Neural crest cell (in vitro differentiated cells): ENCODE measurements at regions not wholly inside any gene's neighbourhood (a gene's known extent, or its start where the extent isn't known, plus 50 kb on each side); places are given as distances from the start of the nearest gene placed in this dataset.
"Not testable (repeated sequence)": the region's sequence is repeated elsewhere in the genome, so short reads cannot be mapped to it uniquely, and the experiment has no call there.

Source experiments
- DNase-seq: peaks from one replicate; pipeline ENCODE4 v3.0.0; 2021; ENCODE audit warnings: low read depth, mixed read lengths, low spot score
- H3K27ac Mint-ChIP-seq: one replicate; pipeline ENCODE4 v1.8.0; 2021; ENCODE audit warnings: mild to moderate bottlenecking, mixed read lengths; ENCODE audit not compliant: unreplicated experiment
- H3K27me3 Mint-ChIP-seq: 2 replicates; pipeline ENCODE4 v1.8.0; 2021; ENCODE audit warnings: low read depth, mild to moderate bottlenecking, mixed read lengths
- H3K36me3 Mint-ChIP-seq: 2 replicates; pipeline ENCODE4 v1.8.0; 2021; ENCODE audit warnings: low read depth, mild to moderate bottlenecking, mixed read lengths
- H3K4me1 Mint-ChIP-seq: 2 replicates; pipeline ENCODE4 v1.8.0; 2021; ENCODE audit warnings: mixed read lengths
- H3K4me3 Mint-ChIP-seq: one replicate; pipeline ENCODE4 v1.8.0; 2021; ENCODE audit warnings: mild to moderate bottlenecking, mixed read lengths
- H3K9me3 Mint-ChIP-seq: 2 replicates; pipeline ENCODE4 v1.8.0; 2021; ENCODE audit warnings: mixed read lengths
- TF ChIP-seq, protein P1 (sequence below): fragments of 200-600 bp; sonication (generic); conservative IDR thresholded peaks from 2 replicates; pipeline ENCODE4 v1.5.0; 2021; ENCODE audit warnings: antibody characterized with exemption, mild to moderate bottlenecking

GRCh38 chr7:29626730-29627129, 63.1 kb downstream of the PRR15 start:
- no peak for DNase-seq
- Mint-ChIP-seq H3K27me3 (no peaks in the 10 kb centered on the region), H3K27ac (no peak overlapping the region), H3K9me3 (no peaks in the 10 kb centered on the region), H3K36me3 (no peaks in the 10 kb centered on the region), H3K4me1 (peaks cover 4% of the 10 kb centered on the region), H3K4me3 (no peak overlapping the region)
- TF ChIP-seq, protein P1, sequence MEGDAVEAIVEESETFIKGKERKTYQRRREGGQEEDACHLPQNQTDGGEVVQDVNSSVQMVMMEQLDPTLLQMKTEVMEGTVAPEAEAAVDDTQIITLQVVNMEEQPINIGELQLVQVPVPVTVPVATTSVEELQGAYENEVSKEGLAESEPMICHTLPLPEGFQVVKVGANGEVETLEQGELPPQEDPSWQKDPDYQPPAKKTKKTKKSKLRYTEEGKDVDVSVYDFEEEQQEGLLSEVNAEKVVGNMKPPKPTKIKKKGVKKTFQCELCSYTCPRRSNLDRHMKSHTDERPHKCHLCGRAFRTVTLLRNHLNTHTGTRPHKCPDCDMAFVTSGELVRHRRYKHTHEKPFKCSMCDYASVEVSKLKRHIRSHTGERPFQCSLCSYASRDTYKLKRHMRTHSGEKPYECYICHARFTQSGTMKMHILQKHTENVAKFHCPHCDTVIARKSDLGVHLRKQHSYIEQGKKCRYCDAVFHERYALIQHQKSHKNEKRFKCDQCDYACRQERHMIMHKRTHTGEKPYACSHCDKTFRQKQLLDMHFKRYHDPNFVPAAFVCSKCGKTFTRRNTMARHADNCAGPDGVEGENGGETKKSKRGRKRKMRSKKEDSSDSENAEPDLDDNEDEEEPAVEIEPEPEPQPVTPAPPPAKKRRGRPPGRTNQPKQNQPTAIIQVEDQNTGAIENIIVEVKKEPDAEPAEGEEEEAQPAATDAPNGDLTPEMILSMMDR, result no peak

- no peak for DNase-seq
- TF ChIP-seq, protein P1, result no peak
- peaks cover 4% of the 10 kb centered on the region for H3K4me1 Mint-ChIP-seq
- no peaks in the 10 kb centered on the region for H3K27me3 Mint-ChIP-seq
- no peak overlapping the region for H3K4me3 Mint-ChIP-seq
- no peaks in the 10 kb centered on the region for H3K36me3 Mint-ChIP-seq
- no peak overlapping the region for H3K27ac Mint-ChIP-seq
- no peaks in the 10 kb centered on the region for H3K9me3 Mint-ChIP-seq
These were observed 64.0 kb downstream of the PRR15 start for GRCh38 chr7:29627631-29628030.

DNA sequence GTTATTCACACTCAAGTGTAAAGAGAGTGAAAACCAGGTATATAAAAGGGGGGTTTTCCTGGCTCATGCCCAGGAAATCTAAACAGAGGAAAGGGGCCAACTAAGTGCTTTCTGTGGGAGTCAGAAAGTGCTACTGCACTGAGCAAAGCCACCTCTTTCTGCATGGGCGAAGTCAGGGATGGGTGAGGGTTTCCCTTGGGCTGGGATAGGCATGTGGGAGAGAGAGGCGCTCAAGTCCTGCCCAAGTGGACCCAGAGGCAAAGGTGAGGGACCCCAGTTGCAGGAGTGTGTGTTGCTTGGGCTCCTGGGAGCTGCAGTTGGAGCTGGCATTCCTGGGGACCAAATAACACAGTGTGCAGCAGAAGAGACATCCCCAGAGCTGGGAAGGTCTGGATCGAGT, 65.9 kb downstream of the PRR15 start:
- Mint-ChIP-seq H3K4me3 (no peak overlapping the region), H3K27me3 (no peaks in the 10 kb centered on the region), H3K9me3 (no peaks in the 10 kb centered on the region), H3K27ac (no peak overlapping the region), H3K4me1 (peaks cover 4% of the 10 kb centered on the region), H3K36me3 (no peaks in the 10 kb centered on the region)
- DNase-seq, result no peak
- TF ChIP-seq, protein P1, result no peak

- not testable (repeated sequence) for H3K27ac Mint-ChIP-seq, H3K9me3 Mint-ChIP-seq, H3K27me3 Mint-ChIP-seq, H3K4me3 Mint-ChIP-seq, DNase-seq, H3K4me1 Mint-ChIP-seq, H3K36me3 Mint-ChIP-seq
- TF ChIP-seq, protein P1, result peak; percentile 73
These were observed 71.7 kb downstream of the PRR15 start for GRCh38 chr7:29635067-29636008.

DNA sequence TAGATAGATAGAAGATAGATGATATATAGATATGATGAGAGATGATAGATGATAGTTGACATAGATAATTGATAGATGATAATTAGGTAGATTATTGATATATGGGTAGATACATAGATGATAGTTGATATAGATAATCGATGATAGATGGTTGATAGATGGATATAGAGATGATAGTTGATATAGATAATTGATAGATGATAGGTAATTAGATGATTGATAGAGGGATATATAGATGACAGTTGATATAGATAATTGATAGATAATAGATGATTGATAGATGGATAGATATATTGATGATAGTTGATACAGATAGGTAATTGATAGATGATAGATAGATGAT, 72.3 kb downstream of the PRR15 start:
- H3K4me3 Mint-ChIP-seq, result no peak overlapping the region
- no peak overlapping the region for H3K27ac Mint-ChIP-seq
- H3K36me3 Mint-ChIP-seq, result no peaks in the 10 kb centered on the region
- TF ChIP-seq, protein P1, result peak; percentile 11
- no peaks in the 10 kb centered on the region for H3K9me3 Mint-ChIP-seq
- H3K27me3 Mint-ChIP-seq, result no peaks in the 10 kb centered on the region
- peaks cover 10% of the 10 kb centered on the region for H3K4me1 Mint-ChIP-seq
- no peak for DNase-seq
